SK-N-SH treated with all-trans-retinoic acid at 6 μM for 48 hours (cell line): ENCODE measurements at regions not wholly inside any gene's neighbourhood (a gene's known extent, or its start where the extent isn't known, plus 50 kb on each side); places are given as distances from the start of the nearest gene placed in this dataset.

Experiments used
- ESRRG ChIP-seq: fragments of 250-450 bp; sonication (Bioruptor Pico); IDR thresholded peaks from 2 replicates; pipeline ENCODE4 v1.6.1; 2021; ENCODE audit warnings: mild to moderate bottlenecking
- PATZ1 ChIP-seq: fragments of 250-450 bp; sonication (Bioruptor Pico); IDR thresholded peaks from 2 replicates; pipeline ENCODE4 v1.8.0; 2020; ENCODE audit warnings: mild to moderate bottlenecking, moderate library complexity, borderline replicate concordance
- ZFP3 ChIP-seq: fragments of 250-450 bp; sonication (Bioruptor Pico); IDR thresholded peaks from 2 replicates; pipeline ENCODE4 v1.5.0; 2020; ENCODE audit warnings: mild to moderate bottlenecking, moderate library complexity

- TF ChIP-seq ZFP3 (no peak), ESRRG (no peak), PATZ1 (CRISPR knock-in tag) (no peak)
Measured at GRCh38 chr4:79652738-79653137, 244.7 kb upstream of the GK2 start.
